GM23338 (cell line): ENCODE measurements at regions not wholly inside any gene's neighbourhood (a gene's known extent, or its start where the extent isn't known, plus 50 kb on each side); places are given as distances from the start of the nearest gene placed in this dataset.

ENCODE experiments used
- CREB1 ChIP-seq: fragments of 250-450 bp; sonication (Bioruptor Pico); IDR thresholded peaks from 2 replicates; pipeline ENCODE4 v1.5.0; 2020; ENCODE audit warnings: low read depth, mild to moderate bottlenecking, moderate library complexity
- CTCF ChIP-seq, 2 experiments: fragments of 200-600 bp in 1 of 2; sonication (generic) in 1 of 2; conservative IDR thresholded peaks; 2 replicates each; pipeline versions ENCODE4 v1.5.1 to v1.6.1; 2016 to 2017; ENCODE audit warnings: antibody characterized with exemption in 2 of 2, low read depth in 2 of 2, mild to moderate bottlenecking in 2 of 2, moderate library complexity in 1 of 2
- EZH2 ChIP-seq: fragments of 200-600 bp; sonication (generic); IDR thresholded peaks from one replicate; pipeline ENCODE4 v1.8.0; 2017; ENCODE audit warnings: antibody characterized with exemption, mild to moderate bottlenecking, low read depth; ENCODE audit not compliant: unreplicated experiment
- EZH2phosphoT487 ChIP-seq: fragments of 200-600 bp; sonication (generic); IDR thresholded peaks from one replicate; pipeline ENCODE4 v1.8.1; 2018; ENCODE audit warnings: antibody characterized with exemption; ENCODE audit not compliant: unreplicated experiment
- JUNB ChIP-seq: IDR thresholded peaks from one replicate; pipeline ENCODE4 v1.6.1; 2016; ENCODE audit warnings: antibody characterized with exemption; ENCODE audit not compliant: unreplicated experiment
- POLR2AphosphoS5 ChIP-seq: IDR thresholded peaks from 2 replicates; pipeline ENCODE4 v1.6.1; 2016; ENCODE audit warnings: antibody characterized with exemption, low read depth
- REST ChIP-seq: IDR thresholded peaks from one replicate; pipeline ENCODE4 v1.6.1; 2018; ENCODE audit warnings: antibody characterized with exemption; ENCODE audit not compliant: unreplicated experiment
- STAT1 ChIP-seq: IDR thresholded peaks from one replicate; pipeline ENCODE4 v1.6.1; 2016; ENCODE audit warnings: antibody characterized with exemption; ENCODE audit not compliant: unreplicated experiment
- TF ChIP-seq, protein P1 (sequence below): IDR thresholded peaks from 2 replicates; pipeline ENCODE4 v1.6.1; 2016; ENCODE audit warnings: antibody characterized with exemption

GRCh38 chr1:14479865-14480264 lies 118.6 kb upstream of the KAZN start:
- TF ChIP-seq CTCF (conservative IDR thresholded peaks at IDR 0.05; ENCODE audit: low read depth in 2 of 2), result no peak
- TF ChIP-seq STAT1, result no peak
- no peak for TF ChIP-seq EZH2
- no peak for TF ChIP-seq JUNB
- no peak for TF ChIP-seq REST
- TF ChIP-seq CREB1, result no peak
- no peak for TF ChIP-seq POLR2AphosphoS5
- TF ChIP-seq, protein P1, sequence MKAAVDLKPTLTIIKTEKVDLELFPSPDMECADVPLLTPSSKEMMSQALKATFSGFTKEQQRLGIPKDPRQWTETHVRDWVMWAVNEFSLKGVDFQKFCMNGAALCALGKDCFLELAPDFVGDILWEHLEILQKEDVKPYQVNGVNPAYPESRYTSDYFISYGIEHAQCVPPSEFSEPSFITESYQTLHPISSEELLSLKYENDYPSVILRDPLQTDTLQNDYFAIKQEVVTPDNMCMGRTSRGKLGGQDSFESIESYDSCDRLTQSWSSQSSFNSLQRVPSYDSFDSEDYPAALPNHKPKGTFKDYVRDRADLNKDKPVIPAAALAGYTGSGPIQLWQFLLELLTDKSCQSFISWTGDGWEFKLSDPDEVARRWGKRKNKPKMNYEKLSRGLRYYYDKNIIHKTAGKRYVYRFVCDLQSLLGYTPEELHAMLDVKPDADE, result no peak
- TF ChIP-seq EZH2phosphoT487, result no peak
